ENCODE measurements at regions not wholly inside any gene's neighbourhood (a gene's known extent, or its start where the extent isn't known, plus 50 kb on each side); places are given as distances from the start of the nearest gene placed in this dataset.

GRCh38 chr5:4837489-4838058, 302.6 kb upstream of the ADAMTS16 start:
- H3K9me3 ChIP-seq = no peaks in the 10 kb centered on the region
- no peaks in the 10 kb centered on the region for H3K4me1 ChIP-seq
- no peaks in the 10 kb centered on the region for H3K27me3 ChIP-seq
- H3K36me3 ChIP-seq = no peaks in the 10 kb centered on the region
- no peak overlapping the region for H3K4me3 ChIP-seq
- WGBS, 2 donors = 81 to 94% methylated on average over 26 to 28 of the region's 28 CpGs
- H3K27ac ChIP-seq = no peak overlapping the region
- FAIRE-seq (no peak), ATAC-seq (no peak), DNase-seq (peak in 2 of 6 donors; percentile 49 to 54)
- no peak for TF ChIP-seq CTCF (IDR thresholded peaks at IDR 0.05)
- intact Hi-C loops (cut with DNase I) = no loop called here

GRCh38 chr5:4845221-4845620, 294.9 kb upstream of the ADAMTS16 start:
- DNase-seq (no peak), FAIRE-seq (no peak), ATAC-seq (no peak)
- H3K4me3 ChIP-seq = no peak overlapping the region
- no peaks in the 10 kb centered on the region for H3K9me3 ChIP-seq
- TF ChIP-seq CTCF (IDR thresholded peaks at IDR 0.05) = no peak
- H3K4me1 ChIP-seq = no peaks in the 10 kb centered on the region
- no peaks in the 10 kb centered on the region for H3K27me3 ChIP-seq
- no peaks in the 10 kb centered on the region for H3K36me3 ChIP-seq
- WGBS, 2 donors = 68 to 77% methylated on average over 3 of the region's 3 CpGs
- H3K27ac ChIP-seq = no peak overlapping the region
- intact Hi-C loops (cut with DNase I) = no loop called here

- H3K36me3 ChIP-seq = no peaks in the 10 kb centered on the region
Observed at GRCh38 chr5:4847766-4848165, 292.4 kb upstream of the ADAMTS16 start.

GRCh38 chr5:4855036-4855435, 285.1 kb upstream of the ADAMTS16 start:
- no peaks in the 10 kb centered on the region for H3K27me3 ChIP-seq
- no peak for DNase-seq
- H3K9me3 ChIP-seq = no peaks in the 10 kb centered on the region
- H3K4me1 ChIP-seq = no peaks in the 10 kb centered on the region
- 30 to 35% methylated on average over 5 of the region's 5 CpGs for WGBS, 2 donors
- H3K4me3 ChIP-seq = no peak overlapping the region
- no peak for FAIRE-seq
- no peak overlapping the region for H3K27ac ChIP-seq
- intact Hi-C loops (cut with DNase I) = no loop called here
- no peak for TF ChIP-seq CTCF (IDR thresholded peaks at IDR 0.05)
- H3K36me3 ChIP-seq = no peaks in the 10 kb centered on the region
- ATAC-seq = no peak

More at GRCh38 chr5:4847766-4848165, 292.4 kb upstream of the ADAMTS16 start:
- Histone ChIP-seq H3K4me3 (no peak overlapping the region), H3K27me3 (no peaks in the 10 kb centered on the region), H3K4me1 (no peaks in the 10 kb centered on the region), H3K9me3 (no peaks in the 10 kb centered on the region), H3K27ac (no peak overlapping the region)
- intact Hi-C loops (cut with DNase I) = no loop called here
- TF ChIP-seq CTCF (IDR thresholded peaks at IDR 0.05) = no peak
- ATAC-seq (no peak), FAIRE-seq (no peak), DNase-seq (no peak)
- 84 to 86% methylated on average over 3 of the region's 3 CpGs for WGBS, 2 donors

- ATAC-seq = no peak
Observed at GRCh38 chr5:4855880-4856279, 284.2 kb upstream of the ADAMTS16 start.

More at GRCh38 chr5:4855880-4856279, 284.2 kb upstream of the ADAMTS16 start:
- 60 to 72% methylated on average over 2 of the region's 2 CpGs for WGBS, 2 donors
- Histone ChIP-seq H3K4me3 (no peak overlapping the region), H3K36me3 (no peaks in the 10 kb centered on the region), H3K27me3 (no peaks in the 10 kb centered on the region), H3K4me1 (no peaks in the 10 kb centered on the region), H3K27ac (no peak overlapping the region), H3K9me3 (no peaks in the 10 kb centered on the region)
- intact Hi-C loops (cut with DNase I) = no loop called here
- FAIRE-seq (no peak), DNase-seq (no peak)
- no peak for TF ChIP-seq CTCF (IDR thresholded peaks at IDR 0.05)

Data from pancreas (tissue), 10 donors.